Esophagus squamous epithelium (tissue), 5 donors: ENCODE measurements at regions not wholly inside any gene's neighbourhood (a gene's known extent, or its start where the extent isn't known, plus 50 kb on each side); places are given as distances from the start of the nearest gene placed in this dataset.
"Not testable (repeated sequence)": the region's sequence is repeated elsewhere in the genome, so short reads cannot be mapped to it uniquely, and the experiment has no call there.

Experiments
- DNase-seq: peaks from one replicate; lab custom pipeline; 2025; lab: John Stamatoyannopoulos, UW
- H3K27ac ChIP-seq, 4 donors: fragments of 200-600 bp; sonication (generic); one replicate each; pipeline ENCODE4 v1.5.1; 2016 to 2019; ENCODE audit warnings: mild to moderate bottlenecking in 1 of 4
- H3K27me3 ChIP-seq, 4 donors: fragments of 200-600 bp; sonication (generic); 1 replicate in 3 of 4; 2 replicates in 1 of 4; pipeline versions ENCODE4 v1.5.1 to v1.6.0; 2017 to 2021; ENCODE audit warnings: antibody characterized with exemption in 1 of 4
- H3K36me3 ChIP-seq, 3 donors: fragments of 200-600 bp; sonication (generic); one replicate each; pipeline ENCODE4 v1.5.1; 2016 to 2019
- H3K4me1 ChIP-seq, 3 donors: fragments of 200-600 bp; sonication (generic); one replicate each; pipeline ENCODE4 v1.5.1; 2017 to 2019
- H3K4me3 ChIP-seq, 4 donors: fragments of 200-600 bp; sonication (generic); 1 replicate in 3 of 4; 2 replicates in 1 of 4; pipeline ENCODE4 v1.5.1; 2016 to 2019; ENCODE audit warnings: mild to moderate bottlenecking in 2 of 4, moderate library complexity in 1 of 4
- H3K9me3 ChIP-seq, 3 donors: fragments of 200-600 bp; sonication (generic); one replicate each; pipeline ENCODE4 v1.5.1; 2016 to 2019
- CTCF ChIP-seq, 6 experiments: fragments of 450-650 bp in 4 of 6; fragments of 200-600 bp in 2 of 6; sonication (generic) in 2 of 6; IDR thresholded peaks; one replicate each; pipeline ENCODE4 v1.5.1; 2016 to 2019; ENCODE audit warnings: antibody characterized with exemption in 6 of 6, mild to moderate bottlenecking in 4 of 6, moderate library complexity in 4 of 6
- POLR2A ChIP-seq, 4 donors: fragments of 450-650 bp; IDR thresholded peaks; one replicate each; pipeline ENCODE4 v1.6.1; 2017; ENCODE audit warnings: antibody characterized with exemption in 4 of 4, mild to moderate bottlenecking in 4 of 4, moderate library complexity in 3 of 4
- WGBS, 2 donors: methylation state at CpG; one replicate each; pipeline ENCODE4 v1.1.5; 2018; 5-methylcytosine and 5-hydroxymethylcytosine counted together
- intact Hi-C: fragments of 100-400 bp; cut with DNase I; formaldehyde crosslinking; loops from one replicate; pipeline ENCODE4 v1.15.0; 2022
- donor health status: DM: yes; HTN: yes; CAD: no.

GRCh38 chr5:142233083-142234032 lies 91.5 kb downstream of the SPRY4 start:
- H3K4me1 ChIP-seq, result no peaks in the 10 kb centered on the region
- 70 to 72% methylated on average over 16 of the region's 16 CpGs for WGBS, 2 donors
- no peaks in the 10 kb centered on the region for H3K9me3 ChIP-seq
- H3K27ac ChIP-seq, result no peak overlapping the region
- no peak for TF ChIP-seq CTCF (IDR thresholded peaks at IDR 0.05)
- no peak for TF ChIP-seq POLR2A (IDR thresholded peaks at IDR 0.05)
- no peak overlapping the region for H3K4me3 ChIP-seq
- no peaks in the 10 kb centered on the region for H3K36me3 ChIP-seq
- peaks cover 0 to 11% (median 0%) of the 10 kb centered on the region in 4 donors for H3K27me3 ChIP-seq
- intact Hi-C loops, result no loop called here
- DNase-seq, result no peak

GRCh38 chr5:142230949-142231348 lies 93.9 kb downstream of the SPRY4 start:
- H3K4me3 ChIP-seq, DNase-seq, H3K4me1 ChIP-seq, H3K27ac ChIP-seq, intact Hi-C loops, H3K36me3 ChIP-seq, H3K9me3 ChIP-seq: not testable (repeated sequence)
- 77 to 80% methylated on average over 4 of the region's 4 CpGs for WGBS, 2 donors
- H3K27me3 ChIP-seq, result peaks cover 0 to 11% (median 0%) of the 10 kb centered on the region in 4 donors

- 93% methylated on average over 6 to 7 of the region's 8 CpGs for WGBS, 2 donors
- TF ChIP-seq POLR2A (IDR thresholded peaks at IDR 0.05), result no peak
- no peak for TF ChIP-seq CTCF (IDR thresholded peaks at IDR 0.05)
Observed at GRCh38 chr5:142225141-142225540, 99.7 kb downstream of the SPRY4 start.

GRCh38 chr5:142222866-142223558 lies 101.8 kb downstream of the SPRY4 start:
- 77 to 78% methylated on average over 3 to 5 of the region's 12 CpGs for WGBS, 2 donors
- Histone ChIP-seq H3K4me3 (no peak overlapping the region), H3K9me3 (no peaks in the 10 kb centered on the region), H3K36me3 (no peaks in the 10 kb centered on the region), H3K27me3 (peaks cover 0 to 15% (median 0%) of the 10 kb centered on the region in 4 donors), H3K27ac (no peak overlapping the region), H3K4me1 (peaks cover 0 to 21% (median 0%) of the 10 kb centered on the region in 3 donors)
- TF ChIP-seq CTCF (IDR thresholded peaks at IDR 0.05) (no peak), POLR2A (IDR thresholded peaks at IDR 0.05) (no peak)
- intact Hi-C loops, result no loop called here
- no peak for DNase-seq

More at GRCh38 chr5:142225141-142225540, 99.7 kb downstream of the SPRY4 start:
- no peak for DNase-seq
- Histone ChIP-seq H3K9me3 (no peaks in the 10 kb centered on the region), H3K36me3 (no peaks in the 10 kb centered on the region), H3K4me3 (no peak overlapping the region), H3K27ac (no peak overlapping the region), H3K27me3 (peaks cover 0 to 15% (median 0%) of the 10 kb centered on the region in 4 donors), H3K4me1 (peaks cover 0 to 21% (median 0%) of the 10 kb centered on the region in 3 donors)
- intact Hi-C loops, result no loop called here

GRCh38 chr5:142222225-142222865 lies 102.5 kb downstream of the SPRY4 start:
- Histone ChIP-seq H3K27ac (no peak overlapping the region), H3K36me3 (no peaks in the 10 kb centered on the region), H3K27me3 (peaks cover 0 to 15% (median 0%) of the 10 kb centered on the region in 4 donors), H3K9me3 (no peaks in the 10 kb centered on the region), H3K4me1 (peaks cover 0 to 21% (median 0%) of the 10 kb centered on the region in 3 donors), H3K4me3 (no peak overlapping the region)
- TF ChIP-seq POLR2A (IDR thresholded peaks at IDR 0.05) (no peak), CTCF (IDR thresholded peaks at IDR 0.05) (no peak)
- DNase-seq, result no peak
- 54 to 61% methylated on average over 8 to 9 of the region's 14 CpGs for WGBS, 2 donors
- intact Hi-C loops, result no loop called here
